Peyer's patch (tissue), 4 donors: ENCODE measurements at regions not wholly inside any gene's neighbourhood (a gene's known extent, or its start where the extent isn't known, plus 50 kb on each side); places are given as distances from the start of the nearest gene placed in this dataset.
A peak's percentile ranks its signal among the peaks of the same experiment; 100 is the strongest.

ENCODE experiments used
- CTCF ChIP-seq, 6 experiments: fragments of 450-650 bp in 4 of 6; fragments of 200-600 bp in 2 of 6; sonication (generic) in 1 of 6; IDR thresholded peaks; one replicate each; pipeline ENCODE4 v1.5.1; 2017 to 2019; ENCODE audit warnings: antibody characterized with exemption in 6 of 6, mild to moderate bottlenecking in 3 of 6, moderate library complexity in 1 of 6
- POLR2A ChIP-seq, 2 donors: fragments of 450-650 bp; IDR thresholded peaks; one replicate each; pipeline ENCODE4 v1.5.1; 2017; ENCODE audit warnings: antibody characterized with exemption in 2 of 2, mild to moderate bottlenecking in 2 of 2, moderate library complexity in 2 of 2

GRCh38 chr19:28466107-28467045 is 746.6 kb downstream of the UQCRFS1 start:
- peak in 5 of 6 experiments; percentile 26 to 53 (median 48) for TF ChIP-seq CTCF (IDR thresholded peaks at IDR 0.05)
- no peak for TF ChIP-seq POLR2A (IDR thresholded peaks at IDR 0.05)
